Vagina (tissue), 2 donors: ENCODE measurements at regions not wholly inside any gene's neighbourhood (a gene's known extent, or its start where the extent isn't known, plus 50 kb on each side); places are given as distances from the start of the nearest gene placed in this dataset.

Experiments used
- POLR2A ChIP-seq, 2 donors: fragments of 450-650 bp; IDR thresholded peaks; one replicate each; pipeline ENCODE4 v1.6.1; 2017; ENCODE audit warnings: antibody characterized with exemption in 2 of 2, mild to moderate bottlenecking in 2 of 2, moderate library complexity in 2 of 2
- TF ChIP-seq, protein P1 (sequence below), 3 experiments: fragments of 450-650 bp in 2 of 3; fragments of 200-600 bp in 1 of 3; sonication (generic) in 1 of 3; IDR thresholded peaks; one replicate each; pipeline ENCODE4 v1.5.1; 2017 to 2019; ENCODE audit warnings: antibody characterized with exemption in 3 of 3, mild to moderate bottlenecking in 2 of 3, moderate library complexity in 2 of 3

- TF ChIP-seq, protein P1, sequence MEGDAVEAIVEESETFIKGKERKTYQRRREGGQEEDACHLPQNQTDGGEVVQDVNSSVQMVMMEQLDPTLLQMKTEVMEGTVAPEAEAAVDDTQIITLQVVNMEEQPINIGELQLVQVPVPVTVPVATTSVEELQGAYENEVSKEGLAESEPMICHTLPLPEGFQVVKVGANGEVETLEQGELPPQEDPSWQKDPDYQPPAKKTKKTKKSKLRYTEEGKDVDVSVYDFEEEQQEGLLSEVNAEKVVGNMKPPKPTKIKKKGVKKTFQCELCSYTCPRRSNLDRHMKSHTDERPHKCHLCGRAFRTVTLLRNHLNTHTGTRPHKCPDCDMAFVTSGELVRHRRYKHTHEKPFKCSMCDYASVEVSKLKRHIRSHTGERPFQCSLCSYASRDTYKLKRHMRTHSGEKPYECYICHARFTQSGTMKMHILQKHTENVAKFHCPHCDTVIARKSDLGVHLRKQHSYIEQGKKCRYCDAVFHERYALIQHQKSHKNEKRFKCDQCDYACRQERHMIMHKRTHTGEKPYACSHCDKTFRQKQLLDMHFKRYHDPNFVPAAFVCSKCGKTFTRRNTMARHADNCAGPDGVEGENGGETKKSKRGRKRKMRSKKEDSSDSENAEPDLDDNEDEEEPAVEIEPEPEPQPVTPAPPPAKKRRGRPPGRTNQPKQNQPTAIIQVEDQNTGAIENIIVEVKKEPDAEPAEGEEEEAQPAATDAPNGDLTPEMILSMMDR (IDR thresholded peaks at IDR 0.05) = no peak
- no peak for TF ChIP-seq POLR2A (IDR thresholded peaks at IDR 0.05)
Measured at GRCh38 chr11:38332046-38332445, 1734.0 kb upstream of the RAG2 start.
